ENCODE measurements at regions not wholly inside any gene's neighbourhood (a gene's known extent, or its start where the extent isn't known, plus 50 kb on each side); places are given as distances from the start of the nearest gene placed in this dataset.

- peak; percentile 73 for TF ChIP-seq CTCF (IDR thresholded peaks at IDR 0.05; ENCODE audit: low read depth, low read length, poor library complexity, severe bottlenecking)
- no peak for TF ChIP-seq EZH2phosphoT487 (IDR thresholded peaks at IDR 0.05; ENCODE audit: borderline replicate concordance, low read length)
Observed at GRCh38 chr2:211035548-211036185, 479.3 kb downstream of the CPS1 start.
